C4-2B (cell line): ENCODE measurements at regions not wholly inside any gene's neighbourhood (a gene's known extent, or its start where the extent isn't known, plus 50 kb on each side); places are given as distances from the start of the nearest gene placed in this dataset.

ENCODE experiments used
- CTCF ChIP-seq: fragments of 450-650 bp; conservative IDR thresholded peaks from 2 replicates; pipeline ENCODE4 v1.5.1; 2017; ENCODE audit warnings: mild to moderate bottlenecking
- ZFX ChIP-seq: fragments of 450-650 bp; IDR thresholded peaks from 2 replicates; pipeline ENCODE4 v1.6.1; 2017

- TF ChIP-seq CTCF, result no peak
- TF ChIP-seq ZFX, result no peak
Observed at GRCh38 chr13:104871456-104871855, 1664.0 kb downstream of the EFNB2 start.
